ENCODE measurements at regions not wholly inside any gene's neighbourhood (a gene's known extent, or its start where the extent isn't known, plus 50 kb on each side); places are given as distances from the start of the nearest gene placed in this dataset.
"Not testable (repeated sequence)": the region's sequence is repeated elsewhere in the genome, so short reads cannot be mapped to it uniquely, and the experiment has no call there.

GRCh38 chr2:84373391-84373790 is 85.7 kb downstream of the SUCLG1 start:
- no peak for DNase-seq (ENCODE audit: low spot score in 2 of 2)
- ATAC-seq, result no peak
- Mint-ChIP-seq H3K9me3 (no peaks in the 10 kb centered on the region), H3K27ac (no peak overlapping the region), H3K36me3 (no peaks in the 10 kb centered on the region)

- H3K36me3 Mint-ChIP-seq, result peaks cover under 1 to 21% of the 10 kb centered on the region in 2 donors
- no peak overlapping the region for H3K27ac Mint-ChIP-seq
- no peak for DNase-seq (ENCODE audit: low spot score in 2 of 2)
- H3K9me3 Mint-ChIP-seq, result peaks cover 13 to 19% of the 10 kb centered on the region in 2 donors
- ATAC-seq, result no peak
Observed at GRCh38 chr2:84362541-84362940, 96.5 kb downstream of the SUCLG1 start.

- Mint-ChIP-seq H3K27ac (no peak overlapping the region), H3K9me3 (no peaks in the 10 kb centered on the region), H3K36me3 (no peaks in the 10 kb centered on the region)
- no peak for DNase-seq (ENCODE audit: low spot score in 2 of 2)
- no peak for ATAC-seq
Observed at GRCh38 chr2:84338069-84338468, 121.0 kb downstream of the SUCLG1 start.

GRCh38 chr2:84327645-84328249 is 131.3 kb downstream of the SUCLG1 start:
- ATAC-seq (no peak), DNase-seq (ENCODE audit: low spot score in 2 of 2) (no peak)
- Mint-ChIP-seq H3K36me3 (peaks cover 0 to 5% of the 10 kb centered on the region in 2 donors), H3K27ac (no peak overlapping the region), H3K9me3 (no peaks in the 10 kb centered on the region)

- DNase-seq (ENCODE audit: low spot score in 2 of 2) (no peak), ATAC-seq (no peak)
- no peaks in the 10 kb centered on the region for H3K9me3 Mint-ChIP-seq
- no peak overlapping the region for H3K27ac Mint-ChIP-seq
- H3K36me3 Mint-ChIP-seq, result peaks cover 0 to 5% of the 10 kb centered on the region in 2 donors
Observed at GRCh38 chr2:84326831-84327432, 132.1 kb downstream of the SUCLG1 start.

- no peaks in the 10 kb centered on the region for H3K9me3 Mint-ChIP-seq
- no peak overlapping the region for H3K27ac Mint-ChIP-seq
- H3K36me3 Mint-ChIP-seq, result no peaks in the 10 kb centered on the region
- DNase-seq (ENCODE audit: low spot score in 2 of 2) (no peak), ATAC-seq (no peak)
Observed at GRCh38 chr2:84323890-84324289, 135.2 kb downstream of the SUCLG1 start.

- ATAC-seq, result no peak
- H3K9me3 Mint-ChIP-seq, result no peaks in the 10 kb centered on the region
- no peaks in the 10 kb centered on the region for H3K36me3 Mint-ChIP-seq
- DNase-seq (ENCODE audit: low spot score in 2 of 2), result no peak
- H3K27ac Mint-ChIP-seq, result no peak overlapping the region
Observed at GRCh38 chr2:84320940-84321339, 138.1 kb downstream of the SUCLG1 start.

GRCh38 chr2:84319581-84319980 is 139.5 kb downstream of the SUCLG1 start:
- H3K27ac Mint-ChIP-seq, result no peak overlapping the region

GRCh38 chr2:84317135-84317534 is 141.9 kb downstream of the SUCLG1 start:
- no peaks in the 10 kb centered on the region for H3K36me3 Mint-ChIP-seq
- ATAC-seq, result no peak
- no peaks in the 10 kb centered on the region for H3K9me3 Mint-ChIP-seq
- no peak overlapping the region for H3K27ac Mint-ChIP-seq
- DNase-seq (ENCODE audit: low spot score in 2 of 2), result no peak

More at GRCh38 chr2:84319581-84319980, 139.5 kb downstream of the SUCLG1 start:
- no peaks in the 10 kb centered on the region for H3K9me3 Mint-ChIP-seq
- ATAC-seq (no peak), DNase-seq (ENCODE audit: low spot score in 2 of 2) (no peak)
- no peaks in the 10 kb centered on the region for H3K36me3 Mint-ChIP-seq

- ATAC-seq (peak; percentile 80 to 94), DNase-seq (ENCODE audit: low spot score in 2 of 2) (peak; percentile 57 to 81)
- Mint-ChIP-seq H3K27ac (no peak overlapping the region), H3K9me3 (no peaks in the 10 kb centered on the region), H3K36me3 (no peaks in the 10 kb centered on the region)
Observed at GRCh38 chr2:84314901-84315330, 144.2 kb downstream of the SUCLG1 start.

- no peaks in the 10 kb centered on the region for H3K9me3 Mint-ChIP-seq
Observed at GRCh38 chr2:84314250-84314649, 144.8 kb downstream of the SUCLG1 start.

GRCh38 chr2:84309281-84309680 is 149.8 kb downstream of the SUCLG1 start:
- ATAC-seq, result no peak
- H3K36me3 Mint-ChIP-seq, result no peaks in the 10 kb centered on the region
- H3K9me3 Mint-ChIP-seq, result peaks cover 7 to 9% of the 10 kb centered on the region in 2 donors
- DNase-seq (ENCODE audit: low spot score in 2 of 2), result no peak
- no peak overlapping the region for H3K27ac Mint-ChIP-seq

More at GRCh38 chr2:84314250-84314649, 144.8 kb downstream of the SUCLG1 start:
- H3K36me3 Mint-ChIP-seq, result no peaks in the 10 kb centered on the region
- ATAC-seq, result no peak
- no peak overlapping the region for H3K27ac Mint-ChIP-seq
- DNase-seq (ENCODE audit: low spot score in 2 of 2), result no peak

- no peak for DNase-seq (ENCODE audit: low spot score in 2 of 2)
- no peak for ATAC-seq
- Mint-ChIP-seq H3K36me3 (no peaks in the 10 kb centered on the region), H3K27ac (no peak overlapping the region), H3K9me3 (peaks cover 7 to 9% of the 10 kb centered on the region in 2 donors)
Observed at GRCh38 chr2:84306361-84306760, 152.7 kb downstream of the SUCLG1 start.

GRCh38 chr2:84302513-84303412 is 156.3 kb downstream of the SUCLG1 start:
- Mint-ChIP-seq H3K9me3 (peaks cover 4 to 9% of the 10 kb centered on the region in 2 donors), H3K27ac (no peak overlapping the region), H3K36me3 (no peaks in the 10 kb centered on the region)
- ATAC-seq (peak; percentile 58 to 71), DNase-seq (ENCODE audit: low spot score in 2 of 2) (peak in 1 of 2 donors; percentile 48)

GRCh38 chr2:84301717-84302116 is 157.4 kb downstream of the SUCLG1 start:
- Mint-ChIP-seq H3K9me3 (peaks cover 2 to 9% of the 10 kb centered on the region in 2 donors), H3K36me3 (no peaks in the 10 kb centered on the region), H3K27ac (no peak overlapping the region)
- ATAC-seq (no peak), DNase-seq (ENCODE audit: low spot score in 2 of 2) (no peak)

- Mint-ChIP-seq H3K9me3 (peaks cover 0 to 4% of the 10 kb centered on the region in 2 donors), H3K27ac (no peak overlapping the region), H3K36me3 (no peaks in the 10 kb centered on the region)
- DNase-seq (ENCODE audit: low spot score in 2 of 2) (no peak), ATAC-seq (no peak)
Observed at GRCh38 chr2:84300696-84301029, 158.4 kb downstream of the SUCLG1 start.

GRCh38 chr2:84300001-84300695 is 158.9 kb downstream of the SUCLG1 start:
- not testable (repeated sequence) for H3K36me3 Mint-ChIP-seq; ATAC-seq; H3K9me3 Mint-ChIP-seq; DNase-seq (ENCODE audit: low spot score in 2 of 2); H3K27ac Mint-ChIP-seq

All from activated naive CD4-positive, alpha-beta T cell treated with anti-CD3 and anti-CD28 coated beads, Interleukin-2, amount 50 U/mL, for 72 hours (primary cell).